ENCODE measurements at regions not wholly inside any gene's neighbourhood (a gene's known extent, or its start where the extent isn't known, plus 50 kb on each side); places are given as distances from the start of the nearest gene placed in this dataset.

- Mint-ChIP-seq H3K9me3 (peaks cover 5% of the 10 kb centered on the region; the same call in 2 of the 3 replicates), H3K36me3 (ENCODE audit: low read depth) (peaks cover 7% of the 10 kb centered on the region; the same call in 1 of the 3 replicates), H3K27ac (no peak overlapping the region), H3K27me3 (ENCODE audit: insufficient read depth, low read depth, poor library complexity) (no peaks in the 10 kb centered on the region), H3K4me1 (no peaks in the 10 kb centered on the region), H3K4me3 (no peak overlapping the region)
- Histone ChIP-seq H3K27ac (ENCODE audit: low read depth) (no peak overlapping the region), H3K9me2 (ENCODE audit: insufficient read depth) (no peaks in the 10 kb centered on the region), H3K4me2 (no peak overlapping the region), H3K79me2 (replicated peaks; ENCODE audit: insufficient read depth) (no peaks in the 10 kb centered on the region), H3K4me1 (ENCODE audit: insufficient read depth) (no peaks in the 10 kb centered on the region), H4K20me1 (replicated peaks; ENCODE audit: insufficient read depth) (no peaks in the 10 kb centered on the region), H2AFZ (no peak overlapping the region), H3F3A (replicated peaks; ENCODE audit: low read depth) (no peaks in the 10 kb centered on the region), H3K4me3 (no peak overlapping the region), H3K27me3 (ENCODE audit: insufficient read depth) (no peaks in the 10 kb centered on the region), H3K36me3 (ENCODE audit: insufficient read depth) (no peaks in the 10 kb centered on the region)
- ATAC-seq (no peak), DNase-seq (ENCODE audit: low spot score) (no peak)
- TF ChIP-seq ZNF331 (CRISPR knock-in tag; IDR thresholded peaks at IDR 0.05; ENCODE audit: low read depth) = no peak
- TF ChIP-seq POLR2AphosphoS5 (IDR thresholded peaks at IDR 0.05; ENCODE audit: low read depth) = no peak
- no peak for TF ChIP-seq NANOG (IDR thresholded peaks at IDR 0.05; ENCODE audit: borderline replicate concordance)
- TF ChIP-seq EZH2phosphoT487 (IDR thresholded peaks at IDR 0.05; ENCODE audit: unreplicated experiment) = no peak
- TF ChIP-seq EZH2 (IDR thresholded peaks at IDR 0.05; ENCODE audit: low read depth, unreplicated experiment) = no peak
- TF ChIP-seq REST (IDR thresholded peaks at IDR 0.05; ENCODE audit: unreplicated experiment) = no peak
- TF ChIP-seq JUNB (IDR thresholded peaks at IDR 0.05; ENCODE audit: unreplicated experiment) = no peak
- no peak for TF ChIP-seq CREB1 (CRISPR knock-in tag; IDR thresholded peaks at IDR 0.05; ENCODE audit: low read depth)
- no peak for TF ChIP-seq ETS1 (IDR thresholded peaks at IDR 0.05)
- no peak for TF ChIP-seq ZNF114 (CRISPR knock-in tag; IDR thresholded peaks at IDR 0.05)
- TF ChIP-seq ZNF462 (CRISPR knock-in tag; IDR thresholded peaks at IDR 0.05) = no peak
- no peak for TF ChIP-seq CTCF (conservative IDR thresholded peaks at IDR 0.05; ENCODE audit: low read depth in 2 of 2)
- TF ChIP-seq STAT1 (IDR thresholded peaks at IDR 0.05; ENCODE audit: unreplicated experiment) = no peak
Observed at GRCh38 chr13:94936633-94937032, 224.3 kb upstream of the SOX21 start.
